Stimulated activated CD8-positive, alpha-beta memory T cell treated with anti-CD3 and anti-CD28 coated beads, Interleukin-4, amount 100 ng/mL, for 1 hour (primary cell): ENCODE measurements at regions not wholly inside any gene's neighbourhood (a gene's known extent, or its start where the extent isn't known, plus 50 kb on each side); places are given as distances from the start of the nearest gene placed in this dataset.
"Not testable (repeated sequence)": the region's sequence is repeated elsewhere in the genome, so short reads cannot be mapped to it uniquely, and the experiment has no call there.

ENCODE experiments used
- DNase-seq, 2 donors: peaks; one replicate each; pipeline ENCODE4 v3.0.0-alpha.2; 2020; ENCODE audit warnings: low read depth in 2 of 2, low spot score in 1 of 2

- DNase-seq = no peak
These were observed 52.5 kb upstream of the FBXO28 start for GRCh38 chr1:224061436-224061835.

GRCh38 chr1:224059897-224060427 lies 53.9 kb upstream of the FBXO28 start:
- DNase-seq = no peak

GRCh38 chr1:224058303-224058702 lies 55.6 kb upstream of the FBXO28 start:
- no peak for DNase-seq

GRCh38 chr1:224057461-224058199 lies 56.3 kb upstream of the FBXO28 start:
- no peak for DNase-seq

GRCh38 chr1:224054611-224055010 lies 59.3 kb upstream of the FBXO28 start:
- DNase-seq = no peak

- DNase-seq = no peak
These were observed 59.9 kb upstream of the FBXO28 start for GRCh38 chr1:224054012-224054411.

- no peak for DNase-seq
These were observed 60.5 kb upstream of the FBXO28 start for GRCh38 chr1:224053456-224053855.

GRCh38 chr1:224052772-224053171 lies 61.1 kb upstream of the FBXO28 start:
- DNase-seq = no peak

GRCh38 chr1:224051782-224052181 lies 62.1 kb upstream of the FBXO28 start:
- not testable (repeated sequence) for DNase-seq

- no peak for DNase-seq
These were observed 62.9 kb upstream of the FBXO28 start for GRCh38 chr1:224051086-224051406.

- no peak for DNase-seq
These were observed 66.4 kb upstream of the FBXO28 start for GRCh38 chr1:224047538-224047937.

GRCh38 chr1:224045556-224045955 lies 68.4 kb upstream of the FBXO28 start:
- no peak for DNase-seq

- no peak for DNase-seq
These were observed 69.5 kb upstream of the FBXO28 start for GRCh38 chr1:224044420-224044819.

GRCh38 chr1:224042557-224043118 lies 71.3 kb upstream of the FBXO28 start:
- DNase-seq = no peak

GRCh38 chr1:224041032-224041431 lies 72.9 kb upstream of the FBXO28 start:
- DNase-seq = no peak

GRCh38 chr1:224040423-224040822 lies 73.5 kb upstream of the FBXO28 start:
- not testable (repeated sequence) for DNase-seq

- not testable (repeated sequence) for DNase-seq
These were observed 73.9 kb upstream of the FBXO28 start for GRCh38 chr1:224040006-224040405.

- DNase-seq = not testable (repeated sequence)
These were observed 75.1 kb upstream of the FBXO28 start for GRCh38 chr1:224038832-224039231.

GRCh38 chr1:224037362-224037761 lies 76.5 kb upstream of the FBXO28 start:
- DNase-seq = not testable (repeated sequence)

- DNase-seq = not testable (repeated sequence)
These were observed 81.2 kb upstream of the FBXO28 start for GRCh38 chr1:224032608-224033276.

GRCh38 chr1:224031986-224032385 lies 81.9 kb upstream of the FBXO28 start:
- not testable (repeated sequence) for DNase-seq

- not testable (repeated sequence) for DNase-seq
These were observed 83.7 kb upstream of the FBXO28 start for GRCh38 chr1:224030257-224030656.
